ENCODE measurements at regions not wholly inside any gene's neighbourhood (a gene's known extent, or its start where the extent isn't known, plus 50 kb on each side); places are given as distances from the start of the nearest gene placed in this dataset.

DNA sequence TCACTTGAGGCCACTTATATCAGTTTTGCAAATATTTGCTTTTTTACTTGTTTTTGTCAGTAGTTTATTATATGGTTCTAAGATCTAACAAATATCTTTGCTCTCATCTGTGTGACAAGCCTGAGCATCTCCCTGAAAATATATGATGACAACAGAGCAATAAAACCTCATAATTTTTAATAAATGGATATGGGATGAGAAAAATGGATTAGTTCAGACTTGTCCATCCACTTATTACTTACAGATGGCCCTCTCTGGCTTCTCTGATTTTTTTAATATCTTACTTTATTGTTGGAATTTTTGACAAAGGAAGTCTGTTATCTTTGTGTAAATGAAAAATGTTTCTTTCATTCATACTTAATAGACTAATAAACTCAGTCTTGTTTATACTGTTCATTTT, 491.4 kb upstream of the RAG2 start:
- no TSS peak for BruUV-seq (replicated peaks)
- no peak overlapping the region for H3K27ac ChIP-seq (ENCODE audit: low read depth, low read length, poor library complexity, severe bottlenecking)
- no peaks in the 10 kb centered on the region for H3K9me3 ChIP-seq (ENCODE audit: low read length)
- TF ChIP-seq EZH2phosphoT487 (IDR thresholded peaks at IDR 0.05; ENCODE audit: borderline replicate concordance, low read depth, low read length): no peak
- TF ChIP-seq CTCF (conservative IDR thresholded peaks at IDR 0.05; ENCODE audit: low read length): no peak
- H3K4me1 ChIP-seq (ENCODE audit: insufficient read depth, low read length, poor library complexity, severe bottlenecking): no peaks in the 10 kb centered on the region
- no peaks in the 10 kb centered on the region for H4K20me1 ChIP-seq (ENCODE audit: insufficient read depth, low read length)
- no peak overlapping the region for H3K4me2 ChIP-seq (ENCODE audit: low read length)
- no peak overlapping the region for H2AFZ ChIP-seq (ENCODE audit: low read length)
- CTCF ChIA-PET (ENCODE audit: unreplicated experiment): no interaction called here
- no peaks in the 10 kb centered on the region for H3K9me2 ChIP-seq (ENCODE audit: insufficient read depth, low read length)
- no peaks in the 10 kb centered on the region for H3K79me2 ChIP-seq (ENCODE audit: insufficient read depth, low read depth, low read length)
- intact Hi-C loops (cut with micrococcal nuclease; ENCODE audit: unreplicated experiment): no loop called here
- H3K36me3 ChIP-seq (ENCODE audit: insufficient read depth, low read length): no peaks in the 10 kb centered on the region
- POLR2A ChIA-PET: no interaction called here
- no peak overlapping the region for H3K4me3 ChIP-seq (ENCODE audit: low read depth, low read length, poor library complexity, severe bottlenecking)
- DNase-seq (ENCODE audit: low spot score): no peak

DNA sequence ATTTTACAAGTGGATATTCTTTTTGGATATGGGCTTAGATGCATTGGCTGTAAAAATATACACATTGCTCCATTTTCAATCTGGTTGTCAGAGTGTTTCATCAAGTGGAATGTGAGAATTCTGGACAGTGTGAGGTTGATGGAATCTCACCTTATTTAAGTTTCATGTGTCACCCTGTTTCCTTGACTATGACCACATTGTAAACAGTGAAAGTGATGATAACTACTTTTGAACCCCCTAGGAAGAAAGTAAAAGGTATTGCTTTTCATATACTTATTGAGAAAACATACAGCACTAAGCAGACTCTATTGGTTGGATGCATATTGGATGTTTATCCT, 490.5 kb upstream of the RAG2 start:
- TF ChIP-seq EZH2phosphoT487 (IDR thresholded peaks at IDR 0.05; ENCODE audit: borderline replicate concordance, low read depth, low read length) (no peak), CTCF (conservative IDR thresholded peaks at IDR 0.05; ENCODE audit: low read length) (no peak)
- CTCF ChIA-PET (ENCODE audit: unreplicated experiment): no interaction called here
- Histone ChIP-seq H2AFZ (ENCODE audit: low read length) (no peak overlapping the region), H4K20me1 (ENCODE audit: insufficient read depth, low read length) (no peaks in the 10 kb centered on the region), H3K9me2 (ENCODE audit: insufficient read depth, low read length) (no peaks in the 10 kb centered on the region), H3K9me3 (ENCODE audit: low read length) (no peaks in the 10 kb centered on the region), H3K36me3 (ENCODE audit: insufficient read depth, low read length) (no peaks in the 10 kb centered on the region), H3K4me1 (ENCODE audit: insufficient read depth, low read length, poor library complexity, severe bottlenecking) (no peaks in the 10 kb centered on the region), H3K4me3 (ENCODE audit: low read depth, low read length, poor library complexity, severe bottlenecking) (no peak overlapping the region), H3K27ac (ENCODE audit: low read depth, low read length, poor library complexity, severe bottlenecking) (no peak overlapping the region), H3K79me2 (ENCODE audit: insufficient read depth, low read depth, low read length) (no peaks in the 10 kb centered on the region), H3K4me2 (ENCODE audit: low read length) (no peak overlapping the region)
- no peak for DNase-seq (ENCODE audit: low spot score)
- POLR2A ChIA-PET: no interaction called here
- no TSS peak for BruUV-seq (replicated peaks)
- intact Hi-C loops (cut with micrococcal nuclease; ENCODE audit: unreplicated experiment): no loop called here

DNA sequence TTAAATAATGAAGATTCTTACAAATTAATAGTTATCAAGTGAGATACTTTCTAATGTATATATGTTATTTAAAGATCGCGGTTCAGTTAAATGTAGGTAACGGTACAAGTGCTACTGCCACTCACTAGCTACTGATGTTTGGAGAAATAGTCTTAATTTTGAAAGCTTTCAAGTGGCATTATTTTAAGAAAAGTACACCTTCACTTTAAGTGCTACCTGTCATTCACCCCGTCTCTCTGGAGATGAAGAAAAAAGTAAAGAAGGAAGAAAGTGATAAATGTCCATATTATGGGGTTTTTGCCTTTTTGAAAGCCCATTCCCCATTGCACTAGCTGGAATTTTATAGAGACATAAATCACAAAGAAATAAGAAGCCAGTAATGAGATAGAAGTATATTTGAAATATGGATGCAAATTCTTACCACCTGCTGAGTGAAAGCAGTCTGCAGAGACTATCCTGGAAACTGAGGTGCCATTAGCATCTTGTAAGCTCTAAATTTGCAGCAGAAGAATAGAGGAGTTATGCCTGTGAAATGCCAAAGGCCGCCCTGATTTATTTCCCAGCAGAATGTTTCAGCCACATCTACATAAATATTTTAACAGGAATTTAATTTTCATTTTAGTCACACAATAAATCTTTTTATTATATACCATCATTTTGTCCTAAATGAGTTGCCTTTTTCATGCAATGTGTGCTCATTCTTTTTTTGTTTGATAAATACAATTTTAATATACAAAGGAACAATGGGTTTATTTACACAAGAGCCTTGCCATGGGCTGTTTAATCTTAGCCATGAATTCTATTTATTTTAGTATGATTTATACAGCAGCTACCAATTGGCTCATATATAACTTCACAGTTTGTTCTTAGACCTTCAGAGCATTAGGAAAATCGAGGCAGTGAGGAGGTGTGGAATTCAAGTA, 489.9 kb upstream of the RAG2 start:
- Histone ChIP-seq H3K36me3 (ENCODE audit: insufficient read depth, low read length) (no peaks in the 10 kb centered on the region), H3K27ac (ENCODE audit: low read depth, low read length, poor library complexity, severe bottlenecking) (no peak overlapping the region), H3K79me2 (ENCODE audit: insufficient read depth, low read depth, low read length) (no peaks in the 10 kb centered on the region), H3K9me3 (ENCODE audit: low read length) (no peaks in the 10 kb centered on the region), H3K9me2 (ENCODE audit: insufficient read depth, low read length) (no peaks in the 10 kb centered on the region), H4K20me1 (ENCODE audit: insufficient read depth, low read length) (no peaks in the 10 kb centered on the region), H3K4me1 (ENCODE audit: insufficient read depth, low read length, poor library complexity, severe bottlenecking) (no peaks in the 10 kb centered on the region), H3K4me2 (ENCODE audit: low read length) (no peak overlapping the region), H2AFZ (ENCODE audit: low read length) (no peak overlapping the region), H3K4me3 (ENCODE audit: low read depth, low read length, poor library complexity, severe bottlenecking) (no peak overlapping the region)
- CTCF ChIA-PET (ENCODE audit: unreplicated experiment): no interaction called here
- no peak for TF ChIP-seq EZH2phosphoT487 (IDR thresholded peaks at IDR 0.05; ENCODE audit: borderline replicate concordance, low read depth, low read length)
- TF ChIP-seq CTCF (conservative IDR thresholded peaks at IDR 0.05; ENCODE audit: low read length): no peak
- POLR2A ChIA-PET: no interaction called here
- no peak for DNase-seq (ENCODE audit: low spot score)
- intact Hi-C loops (cut with micrococcal nuclease; ENCODE audit: unreplicated experiment): no loop called here
- no TSS peak for BruUV-seq (replicated peaks)

Data from OCI-LY7 (cell line).